ENCODE measurements at regions not wholly inside any gene's neighbourhood (a gene's known extent, or its start where the extent isn't known, plus 50 kb on each side); places are given as distances from the start of the nearest gene placed in this dataset.
"Not testable (repeated sequence)": the region's sequence is repeated elsewhere in the genome, so short reads cannot be mapped to it uniquely, and the experiment has no call there.

- DNase-seq: no peak
Measured at GRCh38 chr3:165624761-165625160, 212.5 kb downstream of the BCHE start.

- DNase-seq: no peak
Measured at GRCh38 chr3:165622356-165622755, 214.9 kb downstream of the BCHE start.

GRCh38 chr3:165619069-165619468, 218.2 kb downstream of the BCHE start:
- DNase-seq: no peak

- DNase-seq: no peak
Measured at GRCh38 chr3:165617134-165617533, 220.1 kb downstream of the BCHE start.

- DNase-seq: no peak
Measured at GRCh38 chr3:165614337-165614736, 222.9 kb downstream of the BCHE start.

- no peak for DNase-seq
Measured at GRCh38 chr3:165613014-165613413, 224.2 kb downstream of the BCHE start.

GRCh38 chr3:165607221-165607620, 230.0 kb downstream of the BCHE start:
- no peak for DNase-seq

GRCh38 chr3:165603196-165603595, 234.0 kb downstream of the BCHE start:
- no peak for DNase-seq

GRCh38 chr3:165572566-165572965, 264.7 kb downstream of the BCHE start:
- DNase-seq: not testable (repeated sequence)

GRCh38 chr3:165568907-165569462, 268.2 kb downstream of the BCHE start:
- no peak for DNase-seq

- no peak for DNase-seq
Measured at GRCh38 chr3:165555785-165556184, 281.4 kb downstream of the BCHE start.

GRCh38 chr3:165553371-165553770, 283.9 kb downstream of the BCHE start:
- no peak for DNase-seq

GRCh38 chr3:165549665-165550064, 287.6 kb downstream of the BCHE start:
- no peak for DNase-seq

GRCh38 chr3:165549037-165549436, 288.2 kb downstream of the BCHE start:
- DNase-seq: no peak

- no peak for DNase-seq
Measured at GRCh38 chr3:165545059-165545458, 292.2 kb downstream of the BCHE start.

- DNase-seq: no peak
Measured at GRCh38 chr3:165544432-165544831, 292.8 kb downstream of the BCHE start.

GRCh38 chr3:165538166-165538565, 299.1 kb downstream of the BCHE start:
- no peak for DNase-seq

- no peak for DNase-seq
Measured at GRCh38 chr3:165532851-165533250, 304.4 kb downstream of the BCHE start.

GRCh38 chr3:165529451-165529850, 307.8 kb downstream of the BCHE start:
- no peak for DNase-seq

- no peak for DNase-seq
Measured at GRCh38 chr3:165526367-165526766, 310.9 kb downstream of the BCHE start.

GRCh38 chr3:165523801-165524200, 313.4 kb downstream of the BCHE start:
- DNase-seq: no peak

GRCh38 chr3:165522386-165522785, 314.8 kb downstream of the BCHE start:
- DNase-seq: no peak

- no peak for DNase-seq
Measured at GRCh38 chr3:165521131-165521871, 315.9 kb downstream of the BCHE start.

GRCh38 chr3:165519687-165520086, 317.5 kb downstream of the BCHE start:
- DNase-seq: no peak

GRCh38 chr3:165518346-165518745, 318.9 kb downstream of the BCHE start:
- DNase-seq: no peak
